ENCODE measurements at regions not wholly inside any gene's neighbourhood (a gene's known extent, or its start where the extent isn't known, plus 50 kb on each side); places are given as distances from the start of the nearest gene placed in this dataset.

- DNase-seq (ENCODE audit: low read depth in 2 of 2, low spot score in 1 of 2) = no peak
Measured at GRCh38 chr22:49152127-49152938, 675.3 kb downstream of the BRD1 start.

- DNase-seq (ENCODE audit: low read depth in 2 of 2, low spot score in 1 of 2) = no peak
Measured at GRCh38 chr22:49151256-49152126, 676.2 kb downstream of the BRD1 start.

GRCh38 chr22:49150801-49151221 lies 676.9 kb downstream of the BRD1 start:
- DNase-seq (ENCODE audit: low read depth in 2 of 2, low spot score in 1 of 2) = no peak

GRCh38 chr22:49149721-49150608 lies 677.7 kb downstream of the BRD1 start:
- no peak for DNase-seq (ENCODE audit: low read depth in 2 of 2, low spot score in 1 of 2)

GRCh38 chr22:49148895-49149418 lies 678.7 kb downstream of the BRD1 start:
- no peak for DNase-seq (ENCODE audit: low read depth in 2 of 2, low spot score in 1 of 2)

- DNase-seq (ENCODE audit: low read depth in 2 of 2, low spot score in 1 of 2) = no peak
Measured at GRCh38 chr22:49147617-49148175, 680.0 kb downstream of the BRD1 start.

GRCh38 chr22:49147171-49147570 lies 680.5 kb downstream of the BRD1 start:
- DNase-seq (ENCODE audit: low read depth in 2 of 2, low spot score in 1 of 2) = no peak

GRCh38 chr22:49146511-49146910 lies 681.2 kb downstream of the BRD1 start:
- DNase-seq (ENCODE audit: low read depth in 2 of 2, low spot score in 1 of 2) = no peak

GRCh38 chr22:49143812-49144211 lies 683.9 kb downstream of the BRD1 start:
- DNase-seq (ENCODE audit: low read depth in 2 of 2, low spot score in 1 of 2) = no peak

GRCh38 chr22:49142891-49143290 lies 684.8 kb downstream of the BRD1 start:
- DNase-seq (ENCODE audit: low read depth in 2 of 2, low spot score in 1 of 2) = no peak

GRCh38 chr22:49142296-49142695 lies 685.4 kb downstream of the BRD1 start:
- DNase-seq (ENCODE audit: low read depth in 2 of 2, low spot score in 1 of 2) = no peak

- no peak for DNase-seq (ENCODE audit: low read depth in 2 of 2, low spot score in 1 of 2)
Measured at GRCh38 chr22:49141761-49142160, 685.9 kb downstream of the BRD1 start.

GRCh38 chr22:49140911-49141665 lies 686.6 kb downstream of the BRD1 start:
- no peak for DNase-seq (ENCODE audit: low read depth in 2 of 2, low spot score in 1 of 2)

- DNase-seq (ENCODE audit: low read depth in 2 of 2, low spot score in 1 of 2) = no peak
Measured at GRCh38 chr22:49139492-49140151, 688.1 kb downstream of the BRD1 start.

- DNase-seq (ENCODE audit: low read depth in 2 of 2, low spot score in 1 of 2) = no peak
Measured at GRCh38 chr22:49138250-49138790, 689.4 kb downstream of the BRD1 start.

- DNase-seq (ENCODE audit: low read depth in 2 of 2, low spot score in 1 of 2) = no peak
Measured at GRCh38 chr22:49137206-49137840, 690.4 kb downstream of the BRD1 start.

GRCh38 chr22:49136816-49137180 lies 690.9 kb downstream of the BRD1 start:
- DNase-seq (ENCODE audit: low read depth in 2 of 2, low spot score in 1 of 2) = no peak

- no peak for DNase-seq (ENCODE audit: low read depth in 2 of 2, low spot score in 1 of 2)
Measured at GRCh38 chr22:49136041-49136815, 691.4 kb downstream of the BRD1 start.

Data from stimulated activated CD8-positive, alpha-beta memory T cell treated with anti-CD3 and anti-CD28 coated beads, Interleukin-4, amount 100 ng/mL, for 4 hours (primary cell).